ENCODE measurements at regions not wholly inside any gene's neighbourhood (a gene's known extent, or its start where the extent isn't known, plus 50 kb on each side); places are given as distances from the start of the nearest gene placed in this dataset.

DNA sequence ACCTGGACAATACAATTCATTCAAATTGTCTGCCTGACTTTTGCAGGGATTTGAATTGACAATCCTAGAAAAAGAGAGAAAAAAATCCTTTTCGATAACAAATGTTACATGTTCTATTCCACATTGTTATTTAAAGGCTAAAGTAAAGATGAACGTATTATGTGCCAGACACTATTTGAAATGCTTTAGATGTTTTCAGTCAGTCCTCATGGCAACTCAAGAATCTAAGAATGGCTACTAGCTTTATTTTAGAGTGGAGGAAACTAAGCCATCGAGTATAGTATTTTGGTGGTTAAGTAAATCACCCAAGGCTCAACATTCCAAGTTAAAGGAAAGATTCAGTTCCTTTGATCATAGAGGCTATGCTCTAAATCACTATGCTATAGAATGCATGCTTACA lies 558.6 kb upstream of the MAN1A1 start:
- H3K27me3 ChIP-seq (ENCODE audit: control insufficient read depth in 1 of 2, insufficient read depth in 2 of 2, low read length in 2 of 2): no peaks in the 10 kb centered on the region
- H3K4me1 ChIP-seq (ENCODE audit: insufficient read depth, low read length): no peaks in the 10 kb centered on the region
- H3K36me3 ChIP-seq (replicated peaks in 1 of 2; ENCODE audit: control insufficient read depth in 1 of 2, insufficient read depth in 2 of 2, low read length in 2 of 2): no peaks in the 10 kb centered on the region
- no peak overlapping the region for H3K9ac ChIP-seq (ENCODE audit: insufficient read depth, low read depth, low read length)
- CTCF ChIA-PET (ENCODE audit: low intra/inter-chr PET ratio, low total read pairs): no interaction called here
- H3K9me3 ChIP-seq (ENCODE audit: low read length): no peaks in the 10 kb centered on the region
- H3K4me3 ChIP-seq (replicated peaks in 1 of 3; ENCODE audit: insufficient read depth in 1 of 3, low read depth in 2 of 3, low read length in 3 of 3): no peak overlapping the region
- no peak for FAIRE-seq
- WGBS (ENCODE audit: low lambda C conversion rate): 23% methylated on average over 3 of the region's 3 CpGs
- no peak for DNase-seq (ENCODE audit: low spot score)
- in situ Hi-C loops (cut with HindIII; ENCODE audit: extremely low pct_ligation_motif_present, low pct_unique_long_range_greater_than_20kb) (no loop called here), intact Hi-C loops (cut with micrococcal nuclease; ENCODE audit: unreplicated experiment) (no loop called here)
- no peak for ATAC-seq
- TF ChIP-seq ZNF510 (CRISPR knock-in tag; IDR thresholded peaks at IDR 0.05; ENCODE audit: low read depth): no peak
- POLR2A ChIA-PET: no interaction called here
- no TSS peak for BruUV-seq (replicated peaks)
- H4K20me1 ChIP-seq (ENCODE audit: insufficient read depth, low read length): no peaks in the 10 kb centered on the region
- H3K4me2 ChIP-seq (ENCODE audit: low read depth, low read length): no peak overlapping the region
- H2AFZ ChIP-seq (ENCODE audit: low read length): no peak overlapping the region
- no peaks in the 10 kb centered on the region for H3K79me2 ChIP-seq (ENCODE audit: insufficient read depth, low read length)
- H3K27ac ChIP-seq (ENCODE audit: extremely low read length, insufficient read depth, low read length): no peak overlapping the region

DNA sequence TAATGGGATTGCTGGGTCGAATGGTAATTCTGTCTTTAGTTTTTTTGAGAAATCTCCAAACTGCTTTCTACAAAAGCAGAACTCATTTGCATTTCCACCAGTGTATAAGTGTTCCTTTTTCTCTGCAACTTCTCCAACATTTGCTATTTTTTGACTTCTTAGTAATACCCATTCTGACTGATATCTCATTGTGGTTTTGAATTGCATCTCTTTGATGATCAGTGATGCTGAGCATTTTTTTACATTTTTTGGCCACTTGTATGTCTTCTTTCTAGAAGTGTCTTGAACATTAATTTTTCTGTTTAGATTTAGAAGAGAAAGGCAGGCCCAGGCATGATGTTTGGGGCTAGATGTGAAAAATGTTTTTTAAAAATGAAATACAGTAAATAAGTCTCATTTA lies 553.1 kb upstream of the MAN1A1 start:
- no TSS peak for BruUV-seq (replicated peaks)
- H4K20me1 ChIP-seq (ENCODE audit: insufficient read depth, low read length): no peaks in the 10 kb centered on the region
- no peaks in the 10 kb centered on the region for H3K4me1 ChIP-seq (ENCODE audit: insufficient read depth, low read length)
- intact Hi-C loops (cut with micrococcal nuclease; ENCODE audit: unreplicated experiment): no loop called here
- H3K4me2 ChIP-seq (ENCODE audit: low read depth, low read length): no peak overlapping the region
- no peak overlapping the region for H3K9ac ChIP-seq (ENCODE audit: insufficient read depth, low read depth, low read length)
- no peaks in the 10 kb centered on the region for H3K27me3 ChIP-seq (ENCODE audit: control insufficient read depth in 1 of 2, insufficient read depth in 2 of 2, low read length in 2 of 2)
- no peak overlapping the region for H2AFZ ChIP-seq (ENCODE audit: low read length)
- H3K79me2 ChIP-seq (ENCODE audit: insufficient read depth, low read length): no peaks in the 10 kb centered on the region
- in situ Hi-C loops (cut with HindIII; ENCODE audit: extremely low pct_ligation_motif_present, low pct_unique_long_range_greater_than_20kb): no loop called here
- no peak overlapping the region for H3K27ac ChIP-seq (ENCODE audit: extremely low read length, insufficient read depth, low read length)
- ATAC-seq (no peak), FAIRE-seq (no peak), DNase-seq (ENCODE audit: low spot score) (no peak)
- no peaks in the 10 kb centered on the region for H3K9me3 ChIP-seq (ENCODE audit: low read length)
- CTCF ChIA-PET (ENCODE audit: low intra/inter-chr PET ratio, low total read pairs): no interaction called here
- H3K4me3 ChIP-seq (replicated peaks in 1 of 3; ENCODE audit: insufficient read depth in 1 of 3, low read depth in 2 of 3, low read length in 3 of 3): no peak overlapping the region
- POLR2A ChIA-PET: no interaction called here
- no peaks in the 10 kb centered on the region for H3K36me3 ChIP-seq (replicated peaks in 1 of 2; ENCODE audit: control insufficient read depth in 1 of 2, insufficient read depth in 2 of 2, low read length in 2 of 2)
- WGBS (ENCODE audit: low lambda C conversion rate): 0% methylated on average over 1 of the region's 1 CpG
- TF ChIP-seq ZNF713 (CRISPR knock-in tag; IDR thresholded peaks at IDR 0.05): no peak
- TF ChIP-seq, protein P1, sequence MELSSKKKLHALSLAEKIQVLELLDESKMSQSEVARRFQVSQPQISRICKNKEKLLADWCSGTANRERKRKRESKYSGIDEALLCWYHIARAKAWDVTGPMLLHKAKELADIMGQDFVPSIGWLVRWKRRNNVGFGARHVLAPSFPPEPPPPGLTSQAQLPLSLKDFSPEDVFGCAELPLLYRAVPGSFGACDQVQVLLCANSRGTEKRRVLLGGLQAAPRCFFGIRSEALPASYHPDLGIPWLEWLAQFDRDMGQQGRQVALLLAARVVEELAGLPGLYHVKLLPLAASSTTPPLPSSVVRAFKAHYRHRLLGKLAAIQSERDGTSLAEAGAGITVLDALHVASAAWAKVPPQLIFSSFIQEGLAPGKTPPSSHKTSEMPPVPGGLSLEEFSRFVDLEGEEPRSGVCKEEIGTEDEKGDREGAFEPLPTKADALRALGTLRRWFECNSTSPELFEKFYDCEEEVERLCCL (CRISPR knock-in tag; IDR thresholded peaks at IDR 0.05; ENCODE audit: borderline replicate concordance): no peak
- TF ChIP-seq, protein P2, sequence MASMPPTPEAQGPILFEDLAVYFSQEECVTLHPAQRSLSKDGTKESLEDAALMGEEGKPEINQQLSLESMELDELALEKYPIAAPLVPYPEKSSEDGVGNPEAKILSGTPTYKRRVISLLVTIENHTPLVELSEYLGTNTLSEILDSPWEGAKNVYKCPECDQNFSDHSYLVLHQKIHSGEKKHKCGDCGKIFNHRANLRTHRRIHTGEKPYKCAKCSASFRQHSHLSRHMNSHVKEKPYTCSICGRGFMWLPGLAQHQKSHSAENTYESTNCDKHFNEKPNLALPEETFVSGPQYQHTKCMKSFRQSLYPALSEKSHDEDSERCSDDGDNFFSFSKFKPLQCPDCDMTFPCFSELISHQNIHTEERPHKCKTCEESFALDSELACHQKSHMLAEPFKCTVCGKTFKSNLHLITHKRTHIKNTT (CRISPR knock-in tag; IDR thresholded peaks at IDR 0.05): no peak
- TF ChIP-seq, protein P3, sequence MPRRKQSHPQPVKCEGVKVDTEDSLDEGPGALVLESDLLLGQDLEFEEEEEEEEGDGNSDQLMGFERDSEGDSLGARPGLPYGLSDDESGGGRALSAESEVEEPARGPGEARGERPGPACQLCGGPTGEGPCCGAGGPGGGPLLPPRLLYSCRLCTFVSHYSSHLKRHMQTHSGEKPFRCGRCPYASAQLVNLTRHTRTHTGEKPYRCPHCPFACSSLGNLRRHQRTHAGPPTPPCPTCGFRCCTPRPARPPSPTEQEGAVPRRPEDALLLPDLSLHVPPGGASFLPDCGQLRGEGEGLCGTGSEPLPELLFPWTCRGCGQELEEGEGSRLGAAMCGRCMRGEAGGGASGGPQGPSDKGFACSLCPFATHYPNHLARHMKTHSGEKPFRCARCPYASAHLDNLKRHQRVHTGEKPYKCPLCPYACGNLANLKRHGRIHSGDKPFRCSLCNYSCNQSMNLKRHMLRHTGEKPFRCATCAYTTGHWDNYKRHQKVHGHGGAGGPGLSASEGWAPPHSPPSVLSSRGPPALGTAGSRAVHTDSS (CRISPR knock-in tag; conservative IDR thresholded peaks at IDR 0.05): no peak
- TF ChIP-seq, protein P4, sequence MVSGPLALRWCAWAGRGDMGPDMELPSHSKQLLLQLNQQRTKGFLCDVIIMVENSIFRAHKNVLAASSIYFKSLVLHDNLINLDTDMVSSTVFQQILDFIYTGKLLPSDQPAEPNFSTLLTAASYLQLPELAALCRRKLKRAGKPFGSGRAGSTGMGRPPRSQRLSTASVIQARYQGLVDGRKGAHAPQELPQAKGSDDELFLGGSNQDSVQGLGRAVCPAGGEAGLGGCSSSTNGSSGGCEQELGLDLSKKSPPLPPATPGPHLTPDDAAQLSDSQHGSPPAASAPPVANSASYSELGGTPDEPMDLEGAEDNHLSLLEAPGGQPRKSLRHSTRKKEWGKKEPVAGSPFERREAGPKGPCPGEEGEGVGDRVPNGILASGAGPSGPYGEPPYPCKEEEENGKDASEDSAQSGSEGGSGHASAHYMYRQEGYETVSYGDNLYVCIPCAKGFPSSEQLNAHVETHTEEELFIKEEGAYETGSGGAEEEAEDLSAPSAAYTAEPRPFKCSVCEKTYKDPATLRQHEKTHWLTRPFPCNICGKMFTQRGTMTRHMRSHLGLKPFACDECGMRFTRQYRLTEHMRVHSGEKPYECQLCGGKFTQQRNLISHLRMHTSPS (CRISPR knock-in tag; IDR thresholded peaks at IDR 0.05; ENCODE audit: low read depth): no peak
- no peak for TF ChIP-seq HNRNPLL (IDR thresholded peaks at IDR 0.05; ENCODE audit: low read depth, low read length, poor library complexity, severe bottlenecking)
- TF ChIP-seq ZNF343 (CRISPR knock-in tag; IDR thresholded peaks at IDR 0.05): no peak
- TF ChIP-seq, protein P5, sequence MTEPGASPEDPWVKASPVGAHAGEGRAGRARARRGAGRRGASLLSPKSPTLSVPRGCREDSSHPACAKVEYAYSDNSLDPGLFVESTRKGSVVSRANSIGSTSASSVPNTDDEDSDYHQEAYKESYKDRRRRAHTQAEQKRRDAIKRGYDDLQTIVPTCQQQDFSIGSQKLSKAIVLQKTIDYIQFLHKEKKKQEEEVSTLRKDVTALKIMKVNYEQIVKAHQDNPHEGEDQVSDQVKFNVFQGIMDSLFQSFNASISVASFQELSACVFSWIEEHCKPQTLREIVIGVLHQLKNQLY (CRISPR knock-in tag; IDR thresholded peaks at IDR 0.05): no peak
- TF ChIP-seq NBN (conservative IDR thresholded peaks at IDR 0.05): no peak
- TF ChIP-seq SRSF1 (optimal IDR thresholded peaks at IDR 0.05; ENCODE audit: low read depth, low read length): no peak
- no peak for TF ChIP-seq SYNCRIP (IDR thresholded peaks at IDR 0.05; ENCODE audit: insufficient read depth, low read depth, low read length)
- no peak for TF ChIP-seq ZNF350 (CRISPR knock-in tag; IDR thresholded peaks at IDR 0.05; ENCODE audit: borderline replicate concordance, low read depth)
